HepG2 (cell line): ENCODE measurements at regions not wholly inside any gene's neighbourhood (a gene's known extent, or its start where the extent isn't known, plus 50 kb on each side); places are given as distances from the start of the nearest gene placed in this dataset.

Experiments
- NFRKB ChIP-seq: fragments of 450-650 bp; IDR thresholded peaks from 2 replicates; pipeline ENCODE4 v1.6.1; 2017
- ZZZ3 ChIP-seq: sonication (generic); formaldehyde crosslinking; IDR thresholded peaks from 2 replicates; pipeline ENCODE4 v1.4.0; 2020; ENCODE audit warnings: missing genetic modification reagents, mild to moderate bottlenecking, borderline replicate concordance

DNA sequence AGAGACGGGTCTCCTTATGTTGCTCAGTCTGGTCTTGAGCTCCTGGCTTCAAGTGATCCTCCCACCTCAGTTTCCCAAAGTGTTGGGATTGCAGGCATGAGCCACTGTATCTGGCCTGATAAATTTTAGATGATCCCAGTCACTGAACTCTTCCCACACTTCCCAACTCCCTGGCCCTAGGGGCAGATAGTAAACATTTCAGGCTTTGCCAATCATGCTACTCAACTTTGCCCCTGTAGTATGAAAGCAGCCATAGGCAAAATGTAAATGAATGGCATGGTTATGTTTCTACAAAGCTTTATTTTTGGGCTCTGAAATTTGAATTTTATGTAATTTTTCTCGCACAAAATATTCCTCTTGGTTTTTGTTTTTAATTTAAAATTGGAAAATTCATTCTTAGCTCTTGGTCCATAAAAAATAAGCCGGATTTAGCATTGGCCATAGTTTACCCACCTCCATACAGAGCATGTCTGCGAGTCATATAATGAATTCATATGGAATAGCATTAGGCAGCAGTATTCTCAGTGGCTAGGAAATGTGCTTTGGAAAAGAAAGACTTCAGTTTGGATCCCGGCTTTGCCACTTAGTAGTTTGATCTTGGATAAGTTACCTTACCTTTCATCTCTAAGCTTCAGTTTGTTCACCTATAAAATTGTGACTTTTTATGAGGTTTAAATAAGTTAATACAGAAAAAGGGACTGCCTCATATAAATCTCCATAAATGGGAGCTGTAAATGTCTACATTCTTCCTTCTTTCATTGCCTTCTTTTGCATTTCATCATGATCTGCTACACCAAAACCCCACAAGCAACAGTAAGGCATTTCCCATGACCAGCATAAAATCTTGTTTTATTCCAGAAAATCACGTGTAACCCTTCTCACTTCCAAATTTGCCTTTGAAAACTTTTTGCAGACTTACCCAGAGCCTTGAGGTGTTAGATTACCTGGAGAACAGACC lies 360.3 kb upstream of the TPM1 start:
- no peak for TF ChIP-seq NFRKB
- TF ChIP-seq ZZZ3 (CRISPR knock-in tag), result no peak
